HG02798 (cell line): ENCODE measurements at regions not wholly inside any gene's neighbourhood (a gene's known extent, or its start where the extent isn't known, plus 50 kb on each side); places are given as distances from the start of the nearest gene placed in this dataset.
A peak's percentile ranks its signal among the peaks of the same experiment; 100 is the strongest.

Source experiments
- ATAC-seq: cut with Tn5 transposase; IDR thresholded peaks from one replicate; pipeline ENCODE4 v1.9.1; 2021; ENCODE audit warnings: mild to moderate bottlenecking; ENCODE audit not compliant: unreplicated experiment, poor library complexity

- no peak for ATAC-seq
These were observed 172.1 kb downstream of the CBLN2 start for GRCh38 chr18:72372076-72372475.

GRCh38 chr18:72368308-72368707, 175.8 kb downstream of the CBLN2 start:
- ATAC-seq = no peak

- ATAC-seq = no peak
These were observed 183.5 kb downstream of the CBLN2 start for GRCh38 chr18:72360634-72361033.

GRCh38 chr18:72342933-72343332, 201.2 kb downstream of the CBLN2 start:
- ATAC-seq = no peak

GRCh38 chr18:72339976-72340375, 204.2 kb downstream of the CBLN2 start:
- ATAC-seq = no peak

GRCh38 chr18:72336786-72337185, 207.4 kb downstream of the CBLN2 start:
- ATAC-seq = no peak

- no peak for ATAC-seq
These were observed 214.6 kb downstream of the CBLN2 start for GRCh38 chr18:72329533-72329932.

- ATAC-seq = peak; percentile 57
These were observed 218.8 kb downstream of the CBLN2 start for GRCh38 chr18:72325307-72325706.

GRCh38 chr18:72324677-72325076, 219.5 kb downstream of the CBLN2 start:
- ATAC-seq = no peak

- ATAC-seq = no peak
These were observed 227.6 kb downstream of the CBLN2 start for GRCh38 chr18:72316497-72316896.

- no peak for ATAC-seq
These were observed 260.8 kb downstream of the CBLN2 start for GRCh38 chr18:72283148-72283925.

- ATAC-seq = no peak
These were observed 271.1 kb downstream of the CBLN2 start for GRCh38 chr18:72273025-72273424.

- no peak for ATAC-seq
These were observed 282.6 kb downstream of the CBLN2 start for GRCh38 chr18:72261590-72261989.

- ATAC-seq = no peak
These were observed 298.1 kb downstream of the CBLN2 start for GRCh38 chr18:72246076-72246475.

GRCh38 chr18:72235422-72235821, 308.7 kb downstream of the CBLN2 start:
- ATAC-seq = no peak

- no peak for ATAC-seq
These were observed 311.0 kb downstream of the CBLN2 start for GRCh38 chr18:72233106-72233505.

- no peak for ATAC-seq
These were observed 311.5 kb downstream of the CBLN2 start for GRCh38 chr18:72232644-72233043.

- ATAC-seq = no peak
These were observed 318.2 kb downstream of the CBLN2 start for GRCh38 chr18:72225958-72226357.

- ATAC-seq = no peak
These were observed 320.4 kb downstream of the CBLN2 start for GRCh38 chr18:72223733-72224132.

GRCh38 chr18:72208920-72209676, 335.0 kb downstream of the CBLN2 start:
- no peak for ATAC-seq

- ATAC-seq = no peak
These were observed 336.9 kb downstream of the CBLN2 start for GRCh38 chr18:72207280-72207679.

GRCh38 chr18:72206814-72207213, 337.3 kb downstream of the CBLN2 start:
- no peak for ATAC-seq
